ENCODE measurements at regions not wholly inside any gene's neighbourhood (a gene's known extent, or its start where the extent isn't known, plus 50 kb on each side); places are given as distances from the start of the nearest gene placed in this dataset.
"Not testable (repeated sequence)": the region's sequence is repeated elsewhere in the genome, so short reads cannot be mapped to it uniquely, and the experiment has no call there.

- DNase-seq: no peak
- TF ChIP-seq GATA1 (IDR thresholded peaks at IDR 0.05; ENCODE audit: low read depth, low read length) (no peak), POLR2A (IDR thresholded peaks at IDR 0.05; ENCODE audit: low read length) (no peak)
These were observed 149.0 kb upstream of the UBE3A start for GRCh38 chr15:25587616-25588340.

GRCh38 chr15:25582886-25583285 is 144.1 kb upstream of the UBE3A start:
- TF ChIP-seq GATA1 (IDR thresholded peaks at IDR 0.05; ENCODE audit: low read depth, low read length): no peak
- TF ChIP-seq POLR2A (IDR thresholded peaks at IDR 0.05; ENCODE audit: low read length): no peak
- no peak for DNase-seq

- TF ChIP-seq GATA1 (IDR thresholded peaks at IDR 0.05; ENCODE audit: low read depth, low read length): no peak
- TF ChIP-seq POLR2A (IDR thresholded peaks at IDR 0.05; ENCODE audit: low read length): no peak
- DNase-seq: no peak
These were observed 140.3 kb upstream of the UBE3A start for GRCh38 chr15:25579127-25579526.

GRCh38 chr15:25572191-25572590 is 133.4 kb upstream of the UBE3A start:
- DNase-seq: no peak
- no peak for TF ChIP-seq POLR2A (IDR thresholded peaks at IDR 0.05; ENCODE audit: low read length)

- no peak for DNase-seq
- no peak for TF ChIP-seq GATA1 (IDR thresholded peaks at IDR 0.05; ENCODE audit: low read depth, low read length)
- TF ChIP-seq POLR2A (IDR thresholded peaks at IDR 0.05; ENCODE audit: low read length): no peak
These were observed 129.9 kb upstream of the UBE3A start for GRCh38 chr15:25568751-25569150.

GRCh38 chr15:25566545-25566944 is 127.7 kb upstream of the UBE3A start:
- DNase-seq: not testable (repeated sequence)

GRCh38 chr15:25565470-25566264 is 126.8 kb upstream of the UBE3A start:
- no peak for DNase-seq
- TF ChIP-seq GATA1 (IDR thresholded peaks at IDR 0.05; ENCODE audit: low read depth, low read length) (no peak), POLR2A (IDR thresholded peaks at IDR 0.05; ENCODE audit: low read length) (no peak)

GRCh38 chr15:25563596-25563995 is 124.8 kb upstream of the UBE3A start:
- no peak for TF ChIP-seq POLR2A (IDR thresholded peaks at IDR 0.05; ENCODE audit: low read length)
- TF ChIP-seq GATA1 (IDR thresholded peaks at IDR 0.05; ENCODE audit: low read depth, low read length): no peak
- DNase-seq: no peak

- DNase-seq: no peak
- TF ChIP-seq POLR2A (IDR thresholded peaks at IDR 0.05; ENCODE audit: low read length): no peak
- no peak for TF ChIP-seq GATA1 (IDR thresholded peaks at IDR 0.05; ENCODE audit: low read depth, low read length)
These were observed 119.1 kb upstream of the UBE3A start for GRCh38 chr15:25557926-25558325.

- TF ChIP-seq POLR2A (IDR thresholded peaks at IDR 0.05; ENCODE audit: low read length) (no peak), GATA1 (IDR thresholded peaks at IDR 0.05; ENCODE audit: low read depth, low read length) (no peak)
These were observed 117.3 kb upstream of the UBE3A start for GRCh38 chr15:25556136-25556535.

GRCh38 chr15:25554640-25555039 is 115.8 kb upstream of the UBE3A start:
- DNase-seq: no peak
- TF ChIP-seq GATA1 (IDR thresholded peaks at IDR 0.05; ENCODE audit: low read depth, low read length) (no peak), POLR2A (IDR thresholded peaks at IDR 0.05; ENCODE audit: low read length) (no peak)

More at GRCh38 chr15:25556136-25556535, 117.3 kb upstream of the UBE3A start:
- no peak for DNase-seq

GRCh38 chr15:25548600-25548999 is 109.8 kb upstream of the UBE3A start:
- TF ChIP-seq POLR2A (IDR thresholded peaks at IDR 0.05; ENCODE audit: low read length) (no peak), GATA1 (IDR thresholded peaks at IDR 0.05; ENCODE audit: low read depth, low read length) (no peak)
- DNase-seq: no peak

GRCh38 chr15:25545889-25546288 is 107.1 kb upstream of the UBE3A start:
- no peak for DNase-seq
- TF ChIP-seq GATA1 (IDR thresholded peaks at IDR 0.05; ENCODE audit: low read depth, low read length) (no peak), POLR2A (IDR thresholded peaks at IDR 0.05; ENCODE audit: low read length) (no peak)

GRCh38 chr15:25545017-25545416 is 106.2 kb upstream of the UBE3A start:
- TF ChIP-seq POLR2A (IDR thresholded peaks at IDR 0.05; ENCODE audit: low read length): no peak
- no peak for DNase-seq

- TF ChIP-seq GATA1 (IDR thresholded peaks at IDR 0.05; ENCODE audit: low read depth, low read length) (no peak), POLR2A (IDR thresholded peaks at IDR 0.05; ENCODE audit: low read length) (no peak)
- DNase-seq: no peak
These were observed 105.3 kb upstream of the UBE3A start for GRCh38 chr15:25544076-25544475.

Data from erythroblast (primary cell).